Memory B cell (primary cell): ENCODE measurements at regions not wholly inside any gene's neighbourhood (a gene's known extent, or its start where the extent isn't known, plus 50 kb on each side); places are given as distances from the start of the nearest gene placed in this dataset.

Experiments used
- ATAC-seq: fragments of 150-1000 bp; cut with Tn5 transposase; 2 replicates; pipeline ENCODE4 v1.10.0; 2021; ENCODE audit warnings: low read depth, mild to moderate bottlenecking, moderate library complexity
- DNase-seq, 2 donors: peaks; one replicate each; pipeline ENCODE4 v3.0.0; 2022; ENCODE audit warnings: low spot score in 2 of 2
- H3K27ac Mint-ChIP-seq: one replicate; pipeline ENCODE4 v1.8.0; 2022; ENCODE audit warnings: mild to moderate bottlenecking, moderate library complexity, mixed read lengths
- H3K27me3 Mint-ChIP-seq: one replicate; pipeline ENCODE4 v1.8.0; 2022; ENCODE audit warnings: mixed read lengths
- H3K36me3 Mint-ChIP-seq: one replicate; pipeline ENCODE4 v1.8.0; 2022; ENCODE audit warnings: mild to moderate bottlenecking, mixed read lengths
- H3K4me1 Mint-ChIP-seq: one replicate; pipeline ENCODE4 v1.8.0; 2022; ENCODE audit warnings: mixed read lengths
- H3K4me3 Mint-ChIP-seq: one replicate; pipeline ENCODE4 v1.8.0; 2022; ENCODE audit warnings: mild to moderate bottlenecking, moderate library complexity, mixed read lengths
- H3K9me3 Mint-ChIP-seq: one replicate; pipeline ENCODE4 v1.8.0; 2022; ENCODE audit warnings: mixed read lengths

DNA sequence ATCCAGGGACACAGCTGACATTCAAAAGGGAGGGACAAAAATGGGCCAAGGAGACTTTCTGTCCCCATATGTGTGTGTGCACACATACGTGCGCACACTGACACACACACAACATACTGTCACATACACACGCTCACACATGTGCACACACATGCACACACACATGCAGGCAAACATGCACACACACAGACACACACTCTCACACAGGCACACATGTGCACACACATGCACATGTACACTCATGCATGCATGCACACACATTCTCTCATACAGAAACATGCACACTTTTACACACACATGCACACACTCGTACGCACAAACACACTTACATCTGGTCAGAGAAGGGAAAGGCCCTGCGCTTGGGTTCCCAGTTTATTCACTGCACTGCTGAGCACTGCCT is 155.1 kb upstream of the MKI67 start:
- ATAC-seq = no peak
- Mint-ChIP-seq H3K4me1 (no peaks in the 10 kb centered on the region), H3K9me3 (no peaks in the 10 kb centered on the region)

DNA sequence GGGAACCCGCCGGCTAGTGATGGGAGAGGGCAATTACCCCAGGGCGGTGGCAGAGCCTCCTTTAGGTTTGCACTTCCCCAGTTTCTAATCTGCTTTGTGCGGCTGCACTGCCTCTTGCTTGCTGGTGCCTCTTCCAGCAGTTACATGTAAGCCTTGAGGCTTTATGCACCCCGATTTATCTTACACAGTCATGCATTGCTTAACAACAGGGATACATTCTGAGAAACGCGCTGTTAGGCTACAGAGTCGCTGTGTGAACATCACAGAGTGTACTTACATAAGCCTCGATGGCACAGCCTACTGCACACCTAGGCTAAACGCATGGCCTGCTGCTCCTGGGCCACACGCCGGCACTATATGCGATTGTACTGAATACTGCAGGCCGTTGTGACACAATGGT is 155.6 kb upstream of the MKI67 start:
- ATAC-seq (no peak), DNase-seq (no peak)
- Mint-ChIP-seq H3K36me3 (no peaks in the 10 kb centered on the region), H3K4me3 (no peak overlapping the region), H3K27ac (no peak overlapping the region), H3K9me3 (no peaks in the 10 kb centered on the region), H3K4me1 (no peaks in the 10 kb centered on the region), H3K27me3 (peaks cover 7% of the 10 kb centered on the region)

More for the DNA sequence above, 155.1 kb upstream of the MKI67 start:
- H3K27me3 Mint-ChIP-seq = peaks cover 7% of the 10 kb centered on the region
- no peak overlapping the region for H3K27ac Mint-ChIP-seq
- DNase-seq = no peak
- no peaks in the 10 kb centered on the region for H3K36me3 Mint-ChIP-seq
- H3K4me3 Mint-ChIP-seq = no peak overlapping the region

DNA sequence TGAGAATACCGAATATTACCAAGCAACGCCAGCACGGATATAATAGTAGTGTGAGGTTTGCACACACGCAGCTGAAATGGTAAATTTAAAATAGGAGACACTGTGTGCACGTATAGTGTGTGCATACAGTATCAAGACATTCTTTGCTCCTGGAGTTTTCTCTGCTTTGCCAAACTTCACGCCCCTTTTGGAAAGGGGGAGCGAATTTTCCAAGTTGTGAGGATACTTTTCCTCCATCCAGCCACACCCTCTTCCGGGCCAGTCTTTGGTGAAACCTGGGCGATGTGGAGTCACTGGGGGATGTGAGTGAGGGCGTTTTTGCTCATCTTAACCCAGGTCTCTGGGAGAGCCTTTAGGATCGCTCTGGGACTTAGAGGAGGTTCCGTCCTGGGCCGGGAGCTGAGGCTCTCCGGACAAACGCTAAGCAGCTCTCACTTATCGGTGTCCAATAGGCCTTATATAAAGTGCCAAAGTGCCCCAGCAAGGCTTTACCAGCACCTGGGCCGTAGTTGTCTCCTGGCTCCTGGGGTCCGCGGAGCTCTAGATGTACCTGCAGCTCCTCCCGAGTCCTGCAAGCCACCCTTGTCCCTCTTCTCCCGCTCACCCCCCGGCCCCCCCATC is 160.0 kb upstream of the MKI67 start:
- ATAC-seq (no peak), DNase-seq (no peak)
- Mint-ChIP-seq H3K27me3 (peaks cover 12% of the 10 kb centered on the region), H3K36me3 (no peaks in the 10 kb centered on the region), H3K4me1 (no peaks in the 10 kb centered on the region), H3K27ac (no peak overlapping the region), H3K9me3 (peaks cover 9% of the 10 kb centered on the region), H3K4me3 (no peak overlapping the region)

DNA sequence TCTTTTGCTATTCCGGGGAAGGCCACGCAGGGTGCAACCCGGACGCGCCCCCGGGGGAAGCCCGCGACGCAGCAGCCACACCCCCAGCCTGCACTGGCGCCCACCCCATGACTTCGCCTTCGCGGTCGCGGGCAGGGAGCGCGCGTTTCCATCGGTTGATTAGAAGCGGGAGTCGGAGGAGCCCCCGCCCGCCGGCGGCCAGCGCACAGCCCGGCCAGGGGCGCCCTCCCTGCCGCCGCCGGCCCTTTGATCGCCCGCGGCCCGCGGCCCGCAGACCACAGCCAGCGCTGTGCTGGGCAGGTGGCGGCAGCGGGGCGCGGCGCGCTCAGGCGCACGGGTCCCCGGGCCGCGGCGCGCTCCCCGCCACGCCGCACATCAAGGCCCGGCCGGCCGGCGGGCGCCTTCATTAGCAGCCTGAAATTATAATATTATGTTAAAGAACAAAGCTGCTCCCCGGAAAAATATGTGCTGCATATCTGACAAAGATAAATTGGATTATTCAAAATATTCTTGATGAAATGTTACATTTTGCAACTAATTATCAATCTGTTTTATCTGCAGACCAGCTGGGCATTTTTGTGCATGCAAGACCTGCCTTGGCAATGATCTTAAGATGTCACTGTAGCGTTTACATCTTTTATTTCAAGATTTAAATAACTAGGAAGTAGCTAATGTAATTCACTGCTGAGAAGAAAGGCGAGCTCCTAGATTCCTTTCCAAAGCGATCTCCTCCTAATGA is 160.7 kb upstream of the MKI67 start:
- Mint-ChIP-seq H3K4me3 (no peak overlapping the region), H3K27ac (no peak overlapping the region), H3K27me3 (peaks cover 12% of the 10 kb centered on the region), H3K9me3 (peaks cover 10% of the 10 kb centered on the region), H3K4me1 (no peaks in the 10 kb centered on the region), H3K36me3 (no peaks in the 10 kb centered on the region)
- ATAC-seq (no peak), DNase-seq (no peak)

DNA sequence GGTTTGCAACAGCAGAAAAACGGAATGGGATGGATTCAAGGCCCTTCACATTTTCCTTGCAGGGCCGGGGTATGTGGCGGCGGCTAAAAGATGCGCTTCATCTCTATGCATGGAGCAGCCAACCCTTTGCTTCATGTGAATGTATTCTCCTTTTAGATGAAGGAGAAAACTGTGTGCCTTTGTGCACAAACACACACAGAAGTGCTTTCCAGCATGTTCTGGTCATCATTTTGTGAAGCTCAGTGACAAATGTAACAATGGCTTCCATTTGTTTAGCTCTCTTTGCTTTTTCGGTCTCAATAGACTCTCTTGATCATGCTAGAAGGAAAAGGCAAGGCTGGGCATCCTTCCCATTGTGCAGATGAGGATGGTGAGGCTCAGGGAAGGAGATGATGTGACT is 161.7 kb upstream of the MKI67 start:
- Mint-ChIP-seq H3K27me3 (peaks cover 12% of the 10 kb centered on the region), H3K9me3 (peaks cover 10% of the 10 kb centered on the region), H3K36me3 (no peaks in the 10 kb centered on the region), H3K27ac (no peak overlapping the region), H3K4me3 (no peak overlapping the region), H3K4me1 (no peaks in the 10 kb centered on the region)
- DNase-seq (no peak), ATAC-seq (no peak)

DNA sequence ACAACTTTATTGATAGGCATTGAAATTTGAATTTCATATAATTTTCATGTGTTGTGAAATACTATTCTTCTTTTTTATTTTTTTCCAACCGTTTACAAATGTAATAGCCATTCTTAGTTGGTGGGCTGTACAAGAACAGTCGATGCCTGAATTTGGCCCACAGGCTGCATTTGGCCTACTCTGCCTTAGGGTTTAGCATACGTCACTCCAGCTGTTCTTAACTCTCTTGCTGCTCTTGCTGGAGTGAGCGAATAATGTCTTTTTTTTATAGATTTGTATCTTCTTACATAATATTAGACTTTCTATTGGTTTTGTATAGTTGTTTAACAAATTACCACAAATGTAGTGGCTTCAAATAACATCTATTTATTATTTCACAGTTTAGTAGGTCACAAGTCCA is 163.4 kb upstream of the MKI67 start:
- Mint-ChIP-seq H3K4me1 (no peaks in the 10 kb centered on the region), H3K36me3 (no peaks in the 10 kb centered on the region), H3K9me3 (peaks cover 10% of the 10 kb centered on the region), H3K4me3 (no peak overlapping the region), H3K27me3 (peaks cover 8% of the 10 kb centered on the region), H3K27ac (no peak overlapping the region)
- DNase-seq (no peak), ATAC-seq (no peak)

DNA sequence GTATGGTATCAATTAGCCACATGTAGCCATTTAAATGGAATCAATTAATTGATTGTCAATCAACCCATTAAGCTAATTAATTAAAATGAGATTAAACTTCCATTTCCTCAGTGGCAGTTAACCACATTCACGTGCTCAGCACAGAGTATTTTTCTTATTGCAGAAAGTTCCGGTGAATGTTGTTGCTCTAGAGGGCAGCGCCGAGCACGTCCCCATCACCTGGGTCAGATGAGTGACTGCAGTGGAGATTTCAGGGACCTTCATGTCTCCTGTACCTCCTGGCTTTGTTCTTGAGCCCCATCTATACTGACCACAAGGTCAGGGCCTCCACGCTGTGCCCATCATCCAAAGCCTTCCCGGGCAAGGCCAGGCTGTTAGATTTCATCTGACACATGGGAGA is 168.8 kb upstream of the MKI67 start:
- H3K27ac Mint-ChIP-seq = no peak overlapping the region
- no peaks in the 10 kb centered on the region for H3K36me3 Mint-ChIP-seq
- H3K9me3 Mint-ChIP-seq = peaks cover 7% of the 10 kb centered on the region
- H3K27me3 Mint-ChIP-seq = peaks cover 4% of the 10 kb centered on the region
- H3K4me3 Mint-ChIP-seq = no peak overlapping the region
- ATAC-seq (no peak), DNase-seq (no peak)
- no peaks in the 10 kb centered on the region for H3K4me1 Mint-ChIP-seq

DNA sequence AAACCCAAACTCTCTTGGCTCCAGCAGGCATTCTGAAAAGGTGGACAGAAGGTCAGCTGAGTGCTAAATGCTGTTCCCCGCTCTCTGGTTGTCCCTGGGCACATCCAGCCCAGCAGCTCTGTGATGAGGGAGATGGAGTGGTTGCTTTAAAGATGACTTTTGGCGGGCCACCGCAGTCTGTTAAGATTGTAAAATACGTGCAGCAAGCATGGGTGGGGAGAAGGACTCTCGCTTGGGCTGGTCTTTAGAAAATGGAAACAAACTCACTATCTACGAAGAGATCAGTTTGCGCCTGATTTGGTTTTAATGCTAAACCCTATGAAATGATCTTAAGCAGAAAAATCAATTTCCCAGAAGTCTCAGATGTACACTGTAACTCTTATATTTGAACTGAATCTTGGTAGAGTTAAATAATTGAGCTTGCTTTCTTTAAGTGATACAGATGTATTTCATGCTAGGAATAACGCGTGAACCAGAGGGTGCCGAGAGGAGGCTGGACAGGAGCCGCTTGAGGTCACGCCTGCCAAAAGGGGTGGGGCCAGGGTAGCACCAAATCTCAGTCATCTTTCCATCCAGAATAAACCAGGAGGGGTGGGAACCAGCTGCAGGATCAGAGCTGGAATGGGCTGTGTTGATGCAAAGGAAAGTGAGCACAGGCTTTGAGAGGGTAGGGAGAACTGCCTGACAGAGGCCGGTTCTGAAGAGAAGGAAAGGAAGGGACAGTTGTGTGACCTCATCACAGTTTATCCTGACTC is 170.2 kb upstream of the MKI67 start:
- H3K4me1 Mint-ChIP-seq = no peaks in the 10 kb centered on the region
- no peaks in the 10 kb centered on the region for H3K36me3 Mint-ChIP-seq
- peaks cover under 1% of the 10 kb centered on the region for H3K9me3 Mint-ChIP-seq
- peaks cover 4% of the 10 kb centered on the region for H3K27me3 Mint-ChIP-seq
- DNase-seq (no peak), ATAC-seq (no peak)
- no peak overlapping the region for H3K27ac Mint-ChIP-seq
- no peak overlapping the region for H3K4me3 Mint-ChIP-seq

DNA sequence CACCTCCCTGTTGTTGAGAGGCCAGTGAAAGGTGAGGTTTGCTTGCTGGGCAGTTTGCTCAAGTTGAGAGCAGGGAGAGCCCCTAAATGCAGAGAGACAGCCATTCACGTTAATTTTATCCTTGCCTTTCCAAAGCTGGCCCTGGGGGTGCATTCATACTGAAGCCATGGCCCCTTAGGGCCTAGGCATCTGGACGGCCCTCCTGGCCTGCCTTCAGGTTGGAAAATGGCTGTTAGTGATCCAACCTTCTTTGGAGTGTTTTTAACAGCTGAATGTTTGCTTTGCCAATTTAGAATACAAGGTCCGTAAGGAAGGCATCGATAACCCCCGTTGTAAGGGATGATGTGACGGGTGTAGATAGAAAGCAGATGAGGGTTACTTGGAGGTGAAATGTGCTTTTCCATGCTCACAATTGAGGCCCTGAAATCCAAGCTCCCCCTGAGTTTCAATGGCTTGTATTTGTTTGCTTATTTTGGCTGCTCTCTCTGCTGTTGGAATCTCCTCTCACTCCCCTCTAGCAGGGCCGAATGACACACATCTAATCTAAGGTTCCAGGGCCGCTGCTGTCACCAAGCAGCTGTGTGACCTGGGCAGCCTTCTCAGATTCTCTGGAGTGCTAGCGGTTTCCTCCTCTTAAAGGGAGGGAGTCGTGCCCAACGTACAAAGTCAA is 171.6 kb upstream of the MKI67 start:
- H3K4me1 Mint-ChIP-seq = no peaks in the 10 kb centered on the region
- H3K36me3 Mint-ChIP-seq = no peaks in the 10 kb centered on the region
- DNase-seq (no peak), ATAC-seq (no peak)
- peaks cover 2% of the 10 kb centered on the region for H3K9me3 Mint-ChIP-seq
- H3K4me3 Mint-ChIP-seq = no peak overlapping the region
- peaks cover 4% of the 10 kb centered on the region for H3K27me3 Mint-ChIP-seq
- no peak overlapping the region for H3K27ac Mint-ChIP-seq

DNA sequence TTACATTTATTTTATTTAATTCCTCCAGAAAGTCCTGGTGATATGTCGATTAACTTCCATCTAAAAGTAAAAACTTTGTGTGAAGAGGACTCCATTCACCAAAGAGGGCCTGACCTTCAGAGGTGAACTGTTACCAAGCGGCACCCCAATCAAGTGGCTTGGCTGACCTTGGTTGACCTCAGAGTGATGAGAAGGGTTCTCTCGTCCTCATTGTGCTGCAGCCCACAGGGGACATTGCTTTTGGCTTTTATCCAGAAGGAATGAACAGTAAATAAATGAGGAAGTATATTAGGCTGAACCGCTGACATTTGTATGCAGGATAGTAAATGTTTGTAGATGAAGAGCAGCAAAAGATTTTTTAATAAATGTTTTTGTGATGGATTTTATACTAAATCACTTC is 172.4 kb upstream of the MKI67 start:
- no peak overlapping the region for H3K4me3 Mint-ChIP-seq
- H3K4me1 Mint-ChIP-seq = no peaks in the 10 kb centered on the region
- no peak overlapping the region for H3K27ac Mint-ChIP-seq
- no peaks in the 10 kb centered on the region for H3K36me3 Mint-ChIP-seq
- DNase-seq (no peak), ATAC-seq (no peak)
- H3K27me3 Mint-ChIP-seq = peaks cover 4% of the 10 kb centered on the region
- peaks cover 2% of the 10 kb centered on the region for H3K9me3 Mint-ChIP-seq

DNA sequence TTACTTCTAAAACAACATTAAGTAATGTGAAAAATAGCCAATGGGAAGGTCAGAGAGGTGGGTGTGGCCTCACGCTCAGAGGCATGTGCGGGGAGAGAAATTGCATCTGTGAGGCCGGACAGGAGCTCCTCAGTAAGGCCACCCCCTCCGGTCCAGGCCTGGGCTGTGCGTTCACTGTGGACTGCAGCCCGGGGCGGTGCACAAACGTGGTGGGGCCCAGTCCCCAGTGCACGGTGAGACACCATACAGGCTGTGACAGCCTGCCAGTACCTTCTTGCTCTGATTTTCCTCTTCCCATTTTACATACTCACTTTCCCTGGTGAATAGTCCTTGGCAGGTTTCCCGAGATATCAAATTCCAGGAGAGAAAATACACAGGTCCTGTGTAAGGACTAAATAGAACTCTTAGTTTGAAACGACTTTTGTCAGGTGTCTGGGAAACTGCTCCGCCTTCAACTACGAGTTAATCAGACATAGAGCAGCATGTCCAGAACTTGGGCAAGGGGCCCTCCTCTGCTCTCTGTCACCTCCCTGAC is 174.1 kb upstream of the MKI67 start:
- no peaks in the 10 kb centered on the region for H3K36me3 Mint-ChIP-seq
- H3K4me1 Mint-ChIP-seq = no peaks in the 10 kb centered on the region
- peaks cover 4% of the 10 kb centered on the region for H3K27me3 Mint-ChIP-seq
- DNase-seq (no peak), ATAC-seq (no peak)
- H3K9me3 Mint-ChIP-seq = peaks cover 3% of the 10 kb centered on the region
- H3K27ac Mint-ChIP-seq = no peak overlapping the region
- H3K4me3 Mint-ChIP-seq = no peak overlapping the region

DNA sequence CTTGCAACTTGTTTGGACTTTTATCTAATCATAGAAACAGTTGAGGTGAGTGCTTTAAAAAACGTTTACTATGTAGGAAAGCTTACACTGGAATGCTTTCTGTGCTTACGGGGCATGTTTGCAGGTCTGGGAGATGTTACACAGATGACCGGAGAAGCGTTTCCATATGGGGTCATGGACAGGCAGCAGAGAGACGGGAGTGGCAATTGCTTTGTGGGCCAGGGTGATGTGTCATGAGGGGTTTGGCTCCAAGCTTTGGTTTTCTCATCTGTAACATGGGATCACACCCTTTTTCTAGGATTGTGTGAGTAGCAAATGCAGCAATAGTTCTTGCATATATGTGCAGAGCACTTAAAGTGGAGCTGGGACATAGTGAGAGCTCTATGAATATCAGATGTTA is 174.8 kb upstream of the MKI67 start:
- DNase-seq (no peak), ATAC-seq (no peak)
- H3K4me1 Mint-ChIP-seq = no peaks in the 10 kb centered on the region
- no peaks in the 10 kb centered on the region for H3K36me3 Mint-ChIP-seq
- no peak overlapping the region for H3K27ac Mint-ChIP-seq
- H3K27me3 Mint-ChIP-seq = peaks cover 4% of the 10 kb centered on the region
- peaks cover 3% of the 10 kb centered on the region for H3K9me3 Mint-ChIP-seq
- no peak overlapping the region for H3K4me3 Mint-ChIP-seq

DNA sequence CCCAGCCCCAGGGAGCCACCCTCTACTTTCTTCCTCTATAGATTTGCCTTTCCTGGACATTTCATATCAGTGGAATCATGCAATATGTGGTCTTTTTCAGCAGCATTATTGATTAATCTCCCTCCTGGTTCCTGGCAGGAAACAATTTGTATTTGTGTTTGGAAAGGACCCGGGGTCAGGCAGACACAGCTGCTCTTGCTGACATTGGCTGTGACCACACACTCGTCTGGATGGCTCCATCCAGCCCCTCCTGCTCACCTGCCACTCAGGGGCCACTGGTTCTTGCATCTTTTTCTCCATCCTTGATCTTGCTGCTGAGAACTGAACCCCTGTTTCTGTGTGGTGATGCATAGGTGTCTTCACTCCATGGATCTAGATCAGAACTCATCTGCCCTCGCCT is 176.6 kb upstream of the MKI67 start:
- H3K27me3 Mint-ChIP-seq = peaks cover 4% of the 10 kb centered on the region
- no peak overlapping the region for H3K27ac Mint-ChIP-seq
- no peak overlapping the region for H3K4me3 Mint-ChIP-seq
- no peak for ATAC-seq
- H3K4me1 Mint-ChIP-seq = no peaks in the 10 kb centered on the region
- peaks cover 3% of the 10 kb centered on the region for H3K9me3 Mint-ChIP-seq
- no peak for DNase-seq
- H3K36me3 Mint-ChIP-seq = no peaks in the 10 kb centered on the region

DNA sequence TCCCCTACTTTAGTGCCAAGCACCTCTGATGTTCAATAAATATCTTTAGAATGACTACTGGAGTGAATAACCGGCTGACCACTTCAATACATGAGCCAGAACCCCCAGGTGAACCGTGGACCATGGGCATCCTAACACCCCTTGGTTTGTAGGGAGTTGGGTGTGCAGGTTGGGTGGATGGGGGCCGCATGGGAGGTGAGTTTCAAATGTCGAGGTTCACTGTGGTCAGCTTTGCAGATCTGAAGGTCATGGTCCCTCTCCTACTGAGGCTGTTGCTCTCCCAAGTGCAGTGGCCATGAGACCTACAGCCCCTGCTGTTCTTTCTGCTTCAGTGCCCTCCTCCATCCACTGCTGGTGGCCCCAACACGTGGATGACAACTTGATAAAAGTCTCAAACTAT is 178.0 kb upstream of the MKI67 start:
- Mint-ChIP-seq H3K9me3 (peaks cover 3% of the 10 kb centered on the region), H3K4me3 (no peak overlapping the region), H3K27ac (no peak overlapping the region)

More for the DNA sequence above, 178.0 kb upstream of the MKI67 start:
- Mint-ChIP-seq H3K4me1 (no peaks in the 10 kb centered on the region), H3K36me3 (no peaks in the 10 kb centered on the region), H3K27me3 (peaks cover 8% of the 10 kb centered on the region)
- DNase-seq (no peak), ATAC-seq (no peak)
